ENCODE measurements at regions not wholly inside any gene's neighbourhood (a gene's known extent, or its start where the extent isn't known, plus 50 kb on each side); places are given as distances from the start of the nearest gene placed in this dataset.

DNA sequence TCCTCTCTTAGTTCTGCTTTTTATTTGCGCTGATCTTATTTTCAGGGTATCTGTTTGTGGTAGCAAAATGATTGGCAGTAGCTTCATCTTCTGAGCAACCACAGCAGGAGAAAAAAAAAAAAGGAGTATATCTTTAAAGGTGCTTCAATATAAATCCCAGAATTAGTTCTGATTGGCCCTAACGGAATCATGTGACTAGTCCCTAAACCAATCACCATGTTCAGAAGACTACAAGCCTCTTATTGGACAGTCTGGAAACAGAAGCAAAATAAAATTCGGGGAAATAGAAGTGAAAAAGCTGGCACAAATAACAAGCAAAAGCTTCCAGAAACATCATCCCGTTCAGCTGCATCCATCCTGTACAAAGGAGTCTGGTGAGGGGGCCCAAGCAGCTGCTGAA is 49.9 kb upstream of the PTPRO start:
- TF ChIP-seq, protein P1, sequence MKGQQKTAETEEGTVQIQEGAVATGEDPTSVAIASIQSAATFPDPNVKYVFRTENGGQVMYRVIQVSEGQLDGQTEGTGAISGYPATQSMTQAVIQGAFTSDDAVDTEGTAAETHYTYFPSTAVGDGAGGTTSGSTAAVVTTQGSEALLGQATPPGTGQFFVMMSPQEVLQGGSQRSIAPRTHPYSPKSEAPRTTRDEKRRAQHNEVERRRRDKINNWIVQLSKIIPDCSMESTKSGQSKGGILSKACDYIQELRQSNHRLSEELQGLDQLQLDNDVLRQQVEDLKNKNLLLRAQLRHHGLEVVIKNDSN (IDR thresholded peaks at IDR 0.05): 0 out of 2 replicates have a peak, but pooled peaks have one; percentile 9
- TF ChIP-seq YY1 (IDR thresholded peaks at IDR 0.05; ENCODE audit: low read depth): no peak
